Ishikawa (cell line): ENCODE measurements at regions not wholly inside any gene's neighbourhood (a gene's known extent, or its start where the extent isn't known, plus 50 kb on each side); places are given as distances from the start of the nearest gene placed in this dataset.

Source experiments
- CEBPB ChIP-seq: IDR thresholded peaks from 2 replicates; pipeline ENCODE4 v1.6.1; 2012
- CREB1 ChIP-seq: IDR thresholded peaks from 2 replicates; pipeline ENCODE4 v1.6.1; 2012; ENCODE audit warnings: low read depth
- EP300 ChIP-seq: IDR thresholded peaks from 2 replicates; pipeline ENCODE4 v1.6.1; 2012; ENCODE audit warnings: borderline replicate concordance
- MAX ChIP-seq: IDR thresholded peaks from 2 replicates; pipeline ENCODE4 v1.6.1; 2012
- NFIC ChIP-seq: IDR thresholded peaks from 2 replicates; pipeline ENCODE4 v1.6.1; 2012
- RAD21 ChIP-seq: IDR thresholded peaks from 2 replicates; pipeline ENCODE4 v1.6.1; 2012; ENCODE audit warnings: low read depth
- REST ChIP-seq: IDR thresholded peaks from 2 replicates; pipeline ENCODE4 v1.6.1; 2012; ENCODE audit warnings: low read depth, mild to moderate bottlenecking
- TAF1 ChIP-seq: IDR thresholded peaks from 2 replicates; pipeline ENCODE4 v1.6.1; 2012; ENCODE audit warnings: low read depth, mild to moderate bottlenecking
- TCF12 ChIP-seq: IDR thresholded peaks from 2 replicates; pipeline ENCODE4 v1.6.1; 2012; ENCODE audit warnings: low read depth
- TEAD4 ChIP-seq: IDR thresholded peaks from 2 replicates; pipeline ENCODE4 v1.6.1; 2012
- USF1 ChIP-seq: IDR thresholded peaks from 2 replicates; pipeline ENCODE4 v1.6.1; 2012
- YY1 ChIP-seq: IDR thresholded peaks from 2 replicates; pipeline ENCODE4 v1.6.1; 2012; ENCODE audit warnings: low read depth

DNA sequence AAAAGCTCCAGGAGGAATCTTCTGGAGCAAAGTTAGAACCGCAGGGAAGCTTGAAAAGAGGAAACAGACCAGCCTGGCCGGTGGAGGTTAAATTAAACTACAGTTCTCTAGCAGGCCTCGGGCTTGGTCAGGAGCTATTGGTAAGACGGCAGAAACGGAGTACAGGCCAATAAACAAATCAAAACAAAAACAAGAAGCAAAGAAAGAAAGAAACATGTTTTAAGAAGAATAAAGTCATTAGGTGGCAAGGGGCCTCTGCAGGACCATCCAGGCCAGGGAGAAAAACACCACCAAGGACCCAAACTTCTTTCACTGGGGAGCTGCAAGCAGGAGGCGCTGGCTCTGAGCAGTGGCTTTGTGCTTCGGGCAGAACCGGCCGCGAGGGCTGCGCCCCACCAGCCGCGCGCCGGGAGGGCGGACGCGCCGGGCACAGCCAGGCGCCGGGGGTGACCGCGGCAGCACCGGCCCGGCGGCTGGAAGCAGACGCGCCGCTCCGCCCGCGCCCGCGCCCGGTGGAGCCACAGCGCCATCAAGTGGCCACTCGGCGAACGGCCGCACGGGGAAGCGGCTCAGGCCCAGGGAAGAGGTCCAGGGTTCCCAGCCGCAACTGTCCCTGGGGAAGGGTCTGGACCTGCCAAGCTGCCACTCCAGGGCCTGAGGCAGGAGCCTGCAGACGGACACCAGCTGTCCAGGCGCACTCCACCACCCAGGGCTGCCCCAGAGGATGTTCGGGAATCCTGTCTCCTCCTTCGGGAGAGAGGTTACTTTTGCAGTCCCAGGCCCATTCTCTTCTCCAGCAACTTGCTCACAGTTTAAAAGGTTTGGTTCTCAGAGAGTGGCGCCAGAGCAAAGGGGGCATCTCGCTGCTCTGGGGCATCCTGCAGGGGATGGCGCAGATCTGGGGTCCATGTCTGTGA, 419.4 kb downstream of the SOX9 start:
- TF ChIP-seq REST (no peak), MAX (0 out of 2 replicates have a peak, but pooled peaks have one; percentile 56), NFIC (no peak), RAD21 (peak; percentile 92), EP300 (peak; percentile 45), CREB1 (no peak), TAF1 (0 out of 2 replicates have a peak, but pooled peaks have one; percentile 31), TEAD4 (no peak; the same call in 1 of the 2 replicates), USF1 (no peak), YY1 (no peak), CEBPB (no peak), TCF12 (no peak; the same call in 1 of the 2 replicates)
